ENCODE measurements at regions not wholly inside any gene's neighbourhood (a gene's known extent, or its start where the extent isn't known, plus 50 kb on each side); places are given as distances from the start of the nearest gene placed in this dataset.
A peak's percentile ranks its signal among the peaks of the same experiment; 100 is the strongest.

GRCh38 chr3:76482510-76482909, 557.4 kb upstream of the ROBO2 start:
- no peak for TF ChIP-seq CTCF (IDR thresholded peaks at IDR 0.05; ENCODE audit: low read depth, low read length, missing control alignments)
- Histone ChIP-seq H3K36me3 (replicated peaks) (no peaks in the 10 kb centered on the region), H3K27ac (no peak overlapping the region), H3K27me3 (replicated peaks) (no peaks in the 10 kb centered on the region), H3K4me3 (ENCODE audit: low read depth, low read length) (no peak overlapping the region)
- in situ Hi-C loops (cut with HindIII; ENCODE audit: low pct_ligation_motif_present, low sequenced_read_pairs) = no loop called here
- no peak for DNase-seq

- Histone ChIP-seq H3K27ac (no peak overlapping the region), H3K27me3 (replicated peaks) (no peaks in the 10 kb centered on the region), H3K4me3 (ENCODE audit: low read depth, low read length) (no peak overlapping the region), H3K36me3 (replicated peaks) (no peaks in the 10 kb centered on the region)
- TF ChIP-seq CTCF (IDR thresholded peaks at IDR 0.05; ENCODE audit: low read depth, low read length, missing control alignments) = no peak
- in situ Hi-C loops (cut with HindIII; ENCODE audit: low pct_ligation_motif_present, low sequenced_read_pairs) = no loop called here
- DNase-seq = peak; percentile 28
Observed at GRCh38 chr3:76487446-76487845, 552.5 kb upstream of the ROBO2 start.

- no peak overlapping the region for H3K27ac ChIP-seq
- no peaks in the 10 kb centered on the region for H3K27me3 ChIP-seq (replicated peaks)
- in situ Hi-C loops (cut with HindIII; ENCODE audit: low pct_ligation_motif_present, low sequenced_read_pairs) = no loop called here
- H3K36me3 ChIP-seq (replicated peaks) = no peaks in the 10 kb centered on the region
- no peak for TF ChIP-seq CTCF (IDR thresholded peaks at IDR 0.05; ENCODE audit: low read depth, low read length, missing control alignments)
- no peak for DNase-seq
- no peak overlapping the region for H3K4me3 ChIP-seq (ENCODE audit: low read depth, low read length)
Observed at GRCh38 chr3:76490064-76490463, 549.8 kb upstream of the ROBO2 start.

- no peak for TF ChIP-seq CTCF (IDR thresholded peaks at IDR 0.05; ENCODE audit: low read depth, low read length, missing control alignments)
- no peaks in the 10 kb centered on the region for H3K27me3 ChIP-seq (replicated peaks)
- H3K4me3 ChIP-seq (ENCODE audit: low read depth, low read length) = no peak overlapping the region
- H3K27ac ChIP-seq = no peak overlapping the region
- no peak for DNase-seq
- in situ Hi-C loops (cut with HindIII; ENCODE audit: low pct_ligation_motif_present, low sequenced_read_pairs) = no loop called here
- no peaks in the 10 kb centered on the region for H3K36me3 ChIP-seq (replicated peaks)
Observed at GRCh38 chr3:76495216-76495615, 544.7 kb upstream of the ROBO2 start.

- Histone ChIP-seq H3K27ac (no peak overlapping the region), H3K27me3 (replicated peaks) (no peaks in the 10 kb centered on the region), H3K36me3 (replicated peaks) (no peaks in the 10 kb centered on the region), H3K4me3 (ENCODE audit: low read depth, low read length) (no peak overlapping the region)
- TF ChIP-seq CTCF (IDR thresholded peaks at IDR 0.05; ENCODE audit: low read depth, low read length, missing control alignments) = no peak
- peak; percentile 44 for DNase-seq
- in situ Hi-C loops (cut with HindIII; ENCODE audit: low pct_ligation_motif_present, low sequenced_read_pairs) = no loop called here
Observed at GRCh38 chr3:76497636-76498035, 542.3 kb upstream of the ROBO2 start.

DNA sequence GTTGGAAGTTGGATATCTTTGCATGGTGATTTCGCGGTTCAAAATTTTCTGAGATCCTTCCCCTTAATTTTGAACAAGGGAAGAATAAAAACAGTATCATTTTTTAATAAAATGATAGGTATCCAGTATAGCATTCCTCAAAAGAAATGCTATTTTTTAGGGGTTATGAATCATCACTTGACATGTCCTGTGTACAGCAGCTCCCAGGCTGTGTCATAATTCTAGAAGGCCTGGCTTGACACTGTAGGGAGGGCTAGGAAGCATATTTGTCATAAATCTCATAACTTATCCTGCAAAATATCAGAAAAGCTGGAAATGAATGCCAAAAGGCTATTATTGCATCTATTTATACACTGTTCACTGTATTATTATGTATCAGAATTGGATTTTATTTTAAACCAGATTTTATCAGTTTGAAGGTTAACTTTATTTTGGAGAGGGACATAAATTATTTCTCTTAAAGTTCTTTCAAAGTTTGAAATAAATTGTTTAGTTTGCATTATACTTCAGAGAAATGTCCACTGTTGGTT, 539.1 kb upstream of the ROBO2 start:
- no peak for TF ChIP-seq CTCF (IDR thresholded peaks at IDR 0.05; ENCODE audit: low read depth, low read length, missing control alignments)
- Histone ChIP-seq H3K27ac (no peak overlapping the region), H3K27me3 (replicated peaks) (no peaks in the 10 kb centered on the region), H3K4me3 (ENCODE audit: low read depth, low read length) (no peak overlapping the region), H3K36me3 (replicated peaks) (no peaks in the 10 kb centered on the region)
- peak; percentile 53 for DNase-seq
- in situ Hi-C loops (cut with HindIII; ENCODE audit: low pct_ligation_motif_present, low sequenced_read_pairs) = no loop called here

Measured in brain microvascular endothelial cell (primary cell).